IMR-90 (cell line): ENCODE measurements at regions not wholly inside any gene's neighbourhood (a gene's known extent, or its start where the extent isn't known, plus 50 kb on each side); places are given as distances from the start of the nearest gene placed in this dataset.

Experiments
- ATAC-seq: fragments of 200-7000 bp; cut with Tn5 transposase; 2 replicates; pipeline ENCODE4 v1.9.1; 2020; ENCODE audit warnings: low read depth, mild to moderate bottlenecking, moderate library complexity
- BruUV-seq: library from RNA; stranded (reverse); fragments of 400-500 nt; replicated peaks from 2 replicates; lab custom pipeline; 2021; lab: Mats Ljungman, UMichigan
- CTCF ChIA-PET: fragments of 300-600 bp; formaldehyde crosslinking; extraction: SDS; loops from one replicate; lab custom pipeline; 2021; ENCODE audit warnings: antibody characterized with exemption; lab: Yijun Ruan, JAX
- POLR2A ChIA-PET: fragments of 300-600 bp; sonication (Branson Sonifier 250); formaldehyde crosslinking; loops from one replicate; lab custom pipeline; 2022; ENCODE audit warnings: antibody characterized with exemption; ENCODE audit not compliant: unreplicated experiment; lab: Charles Lee
- DNase-seq: peaks from one replicate; pipeline ENCODE4 v3.0.0; 2013
- H2AFZ ChIP-seq: replicated peaks from 2 replicates; pipeline ENCODE3; 2013; ENCODE audit warnings: low read length, mild to moderate bottlenecking; ENCODE audit not compliant: poor library complexity
- H2AK5ac ChIP-seq: 2 replicates; pipeline ENCODE4 v1.6.1; 2013; ENCODE audit warnings: low read depth, low read length, inconsistent platforms
- H2AK9ac ChIP-seq: replicated peaks from 2 replicates; pipeline ENCODE3; 2013; ENCODE audit warnings: mild to moderate bottlenecking, low read depth, low read length, moderate library complexity; ENCODE audit not compliant: poor library complexity
- H2BK120ac ChIP-seq: 2 replicates; pipeline ENCODE4 v1.6.1; 2013; ENCODE audit warnings: low read depth, low read length, inconsistent platforms
- H2BK15ac ChIP-seq: 3 replicates; pipeline ENCODE4 v1.6.1; 2013; ENCODE audit warnings: low read depth, low read length, inconsistent platforms
- H2BK20ac ChIP-seq: 2 replicates; pipeline ENCODE4 v1.6.1; 2013; ENCODE audit warnings: low read depth, mild to moderate bottlenecking, inconsistent platforms, low read length, moderate library complexity
- H2BK5ac ChIP-seq: 2 replicates; pipeline ENCODE4 v1.6.1; 2013; ENCODE audit warnings: mild to moderate bottlenecking, low read depth, low read length, inconsistent platforms; ENCODE audit not compliant: poor library complexity, severe bottlenecking
- H3K14ac ChIP-seq: replicated peaks from 2 replicates; pipeline ENCODE4 v1.6.1; 2013; ENCODE audit warnings: low read depth, low read length, inconsistent platforms
- H3K18ac ChIP-seq: 2 replicates; pipeline ENCODE4 v1.6.1; 2013; ENCODE audit warnings: low read depth, low read length, control low read depth
- H3K23ac ChIP-seq: 2 replicates; pipeline ENCODE4 v1.6.1; 2013; ENCODE audit warnings: low read depth, low read length, inconsistent platforms
- H3K27ac ChIP-seq: 2 replicates; pipeline ENCODE4 v1.5.1; 2013; ENCODE audit warnings: mild to moderate bottlenecking, control low read depth, low read length; ENCODE audit not compliant: insufficient read depth
- H3K27me3 ChIP-seq: 2 replicates; pipeline ENCODE4 v1.6.1; 2013; ENCODE audit warnings: low read length; ENCODE audit not compliant: control insufficient read depth, insufficient read depth
- H3K36me3 ChIP-seq: 2 replicates; pipeline ENCODE4 v1.6.1; 2013; ENCODE audit warnings: low read length, mixed read lengths; ENCODE audit not compliant: control insufficient read depth, insufficient read depth
- H3K4ac ChIP-seq: 2 replicates; pipeline ENCODE4 v1.6.1; 2013; ENCODE audit warnings: low read depth, low read length, inconsistent platforms
- H3K4me1 ChIP-seq: 2 replicates; pipeline ENCODE4 v1.6.1; 2013; ENCODE audit warnings: low read length, mixed read lengths; ENCODE audit not compliant: control insufficient read depth, insufficient read depth
- H3K4me2 ChIP-seq: 2 replicates; pipeline ENCODE4 v1.6.1; 2013; ENCODE audit warnings: low read depth, mild to moderate bottlenecking, control low read depth, low read length, moderate library complexity
- H3K4me3 ChIP-seq: 2 replicates; pipeline ENCODE4 v1.5.1; 2013; ENCODE audit warnings: low read depth, mild to moderate bottlenecking, control low read depth, low read length, moderate library complexity; ENCODE audit not compliant: insufficient read depth
- H3K56ac ChIP-seq: 2 replicates; pipeline ENCODE4 v1.6.1; 2013; ENCODE audit warnings: low read length, inconsistent platforms; ENCODE audit not compliant: insufficient read depth; ENCODE audit errors: extremely low read depth
- H3K79me1 ChIP-seq, 2 experiments: 2 replicates each; pipeline ENCODE4 v1.6.1; 2013; ENCODE audit warnings: low read length in 2 of 2, inconsistent platforms in 1 of 2, low read depth in 1 of 2
- H3K9ac ChIP-seq: 2 replicates; pipeline ENCODE4 v1.6.1; 2013; ENCODE audit warnings: low read depth, low read length, control low read depth
- H3K9me1 ChIP-seq: 2 replicates; pipeline ENCODE4 v1.6.1; 2013; ENCODE audit warnings: low read length, inconsistent platforms; ENCODE audit not compliant: insufficient read depth
- H3K9me3 ChIP-seq: 2 replicates; pipeline ENCODE4 v1.6.1; 2013; ENCODE audit warnings: low read length; ENCODE audit not compliant: control insufficient read depth, insufficient read depth
- H4K20me1 ChIP-seq: 2 replicates; pipeline ENCODE4 v1.6.1; 2013; ENCODE audit warnings: low read length, inconsistent platforms; ENCODE audit not compliant: insufficient read depth
- H4K5ac ChIP-seq: 2 replicates; pipeline ENCODE4 v1.6.1; 2013; ENCODE audit warnings: mild to moderate bottlenecking, low read depth, low read length, control low read depth
- H4K8ac ChIP-seq, 2 experiments: 2 replicates each; pipeline ENCODE4 v1.6.1; 2013; ENCODE audit warnings: low read depth in 2 of 2, low read length in 2 of 2, control low read depth in 1 of 2, inconsistent platforms in 1 of 2
- H4K91ac ChIP-seq: 2 replicates; pipeline ENCODE4 v1.6.1; 2013; ENCODE audit warnings: low read depth, low read length, inconsistent platforms; ENCODE audit not compliant: insufficient read depth
- BHLHE40 ChIP-seq: fragments of 150-350 bp; IDR thresholded peaks from 2 replicates; pipeline ENCODE4 v1.6.1; 2016; ENCODE audit warnings: mild to moderate bottlenecking, low read depth, low read length
- CEBPB ChIP-seq: IDR thresholded peaks from 2 replicates; pipeline ENCODE4 v1.6.1; 2012; ENCODE audit warnings: low read depth, low read length, improper control_type of control experiment
- CHD1 ChIP-seq: IDR thresholded peaks from 2 replicates; pipeline ENCODE4 v1.6.1; 2012; ENCODE audit warnings: low read depth, low read length, improper control_type of control experiment
- CTCF ChIP-seq: conservative IDR thresholded peaks from 2 replicates; pipeline ENCODE4 v1.5.1; 2012; ENCODE audit warnings: mild to moderate bottlenecking, low read depth, low read length, improper control_type of control experiment
- ELK1 ChIP-seq: fragments of 150-350 bp; IDR thresholded peaks from 2 replicates; pipeline ENCODE4 v1.6.1; 2016; ENCODE audit warnings: low read depth, mild to moderate bottlenecking, low read length, moderate library complexity, borderline replicate concordance
- FOS ChIP-seq: fragments of 150-350 bp; IDR thresholded peaks from 2 replicates; pipeline ENCODE4 v1.6.1; 2016; ENCODE audit warnings: low read depth, low read length
- MAFK ChIP-seq: IDR thresholded peaks from 2 replicates; pipeline ENCODE4 v1.6.1; 2012; ENCODE audit warnings: low read depth, low read length, improper control_type of control experiment
- MAZ ChIP-seq: IDR thresholded peaks from 2 replicates; pipeline ENCODE4 v1.6.1; 2012; ENCODE audit warnings: low read depth, mild to moderate bottlenecking, low read length, improper control_type of control experiment, moderate library complexity, borderline replicate concordance
- MXI1 ChIP-seq: IDR thresholded peaks from 2 replicates; pipeline ENCODE4 v1.6.1; 2012; ENCODE audit warnings: low read depth, mild to moderate bottlenecking, low read length, moderate library complexity, borderline replicate concordance
- NFE2L2 ChIP-seq: fragments of 150-350 bp; IDR thresholded peaks from 2 replicates; pipeline ENCODE4 v1.6.1; 2016; ENCODE audit warnings: low read depth, mild to moderate bottlenecking, low read length
- POLR2A ChIP-seq: IDR thresholded peaks from 2 replicates; pipeline ENCODE4 v1.6.1; 2012; ENCODE audit warnings: mild to moderate bottlenecking, low read depth, low read length
- RAD21 ChIP-seq: IDR thresholded peaks from 2 replicates; pipeline ENCODE4 v1.6.1; 2012; ENCODE audit warnings: low read length, improper control_type of control experiment
- RCOR1 ChIP-seq: IDR thresholded peaks from 2 replicates; pipeline ENCODE4 v1.6.1; 2012; ENCODE audit warnings: mild to moderate bottlenecking, low read length, improper control_type of control experiment; ENCODE audit not compliant: insufficient replicate concordance
- RFX5 ChIP-seq: IDR thresholded peaks from 2 replicates; pipeline ENCODE4 v1.8.0; 2012; ENCODE audit warnings: low read depth, mild to moderate bottlenecking, low read length, moderate library complexity
- SMC3 ChIP-seq: fragments of 150-350 bp; IDR thresholded peaks from 2 replicates; pipeline ENCODE4 v1.6.1; 2016; ENCODE audit warnings: low read depth, mild to moderate bottlenecking, antibody characterized with exemption, low read length, moderate library complexity
- USF2 ChIP-seq: fragments of 150-350 bp; IDR thresholded peaks from 2 replicates; pipeline ENCODE4 v1.6.1; 2017; ENCODE audit warnings: mild to moderate bottlenecking, antibody characterized with exemption, low read length, low read depth
- WGBS, 2 experiments: methylation state at CpG; one replicate each; pipeline versions ENCODE4 v1.1.5 to v1.1.7; 2013; ENCODE audit warnings: missing lambda C conversion rate in 2 of 2; ENCODE audit not compliant: insufficient read length in 1 of 2; ENCODE audit errors: extremely low coverage in 2 of 2; 5-methylcytosine and 5-hydroxymethylcytosine counted together
- dilution Hi-C: fragments of 300-500 bp; cut with HindIII; formaldehyde crosslinking; loops from one replicate; pipeline ENCODE4 v1.14.3; 2018; ENCODE audit warnings: low sequenced_read_pairs; ENCODE audit not compliant: unreplicated experiment
- in situ Hi-C: fragments of 300-500 bp; cut with MboI; formaldehyde crosslinking; loops from 3 replicates; pipeline ENCODE4 v1.14.3; 2019; ENCODE audit warnings: low sequenced_read_pairs, inconsistent platforms, mixed read lengths
- intact Hi-C: fragments of 100-400 bp; cut with micrococcal nuclease; formaldehyde crosslinking; loops from 2 replicates; pipeline ENCODE4 v1.10.0; 2022

- Histone ChIP-seq H3K27me3 (no peaks in the 10 kb centered on the region), H2BK20ac (no peak overlapping the region), H3K9me3 (no peaks in the 10 kb centered on the region), H2BK15ac (no peak overlapping the region), H2AFZ (no peak overlapping the region), H4K91ac (no peak overlapping the region), H4K8ac (no peak overlapping the region), H2BK5ac (no peak overlapping the region), H3K9me1 (no peaks in the 10 kb centered on the region), H3K4me2 (no peak overlapping the region), H3K23ac (no peak overlapping the region), H3K79me1 (no peaks in the 10 kb centered on the region), H3K36me3 (no peaks in the 10 kb centered on the region), H3K4me1 (no peaks in the 10 kb centered on the region), H2AK9ac (no peak overlapping the region), H3K27ac (no peak overlapping the region), H4K5ac (no peak overlapping the region), H3K9ac (no peak overlapping the region), H3K18ac (no peak overlapping the region), H4K20me1 (no peaks in the 10 kb centered on the region), H3K14ac (no peak overlapping the region), H3K4me3 (no peak overlapping the region), H2BK120ac (no peak overlapping the region), H3K4ac (no peak overlapping the region), H3K56ac (no peak overlapping the region), H2AK5ac (no peak overlapping the region)
- CTCF ChIA-PET: no interaction called here
- POLR2A ChIA-PET: no interaction called here
- ATAC-seq: no peak
- in situ Hi-C loops: no loop called here
- dilution Hi-C loops: no loop called here
- no TSS peak for BruUV-seq
- DNase-seq: no peak
- TF ChIP-seq CTCF (no peak), BHLHE40 (no peak), RCOR1 (no peak), CEBPB (no peak), RFX5 (no peak), NFE2L2 (no peak), USF2 (no peak), ELK1 (no peak), MXI1 (no peak), POLR2A (no peak), SMC3 (no peak), RAD21 (no peak), CHD1 (no peak), MAFK (no peak), FOS (no peak), MAZ (no peak)
- intact Hi-C loops: no loop called here
- no CpG with 5 or more reads among the region's 6 CpGs for WGBS, 2 experiments
These were observed 497.7 kb downstream of the BRINP1 start for GRCh38 chr9:118871531-118871930.
